Duodenal mucosa (tissue), 2 donors: ENCODE measurements at regions not wholly inside any gene's neighbourhood (a gene's known extent, or its start where the extent isn't known, plus 50 kb on each side); places are given as distances from the start of the nearest gene placed in this dataset.

Source experiments
- H3K27ac ChIP-seq: one replicate; pipeline ENCODE4 v1.7.0; 2013; ENCODE audit warnings: low read depth, low read length
- H3K27me3 ChIP-seq, 2 donors: one replicate each; pipeline ENCODE4 v1.7.0; 2013; ENCODE audit warnings: low read length in 2 of 2, control low read depth in 1 of 2; ENCODE audit not compliant: insufficient read depth in 2 of 2, control insufficient read depth in 1 of 2
- H3K36me3 ChIP-seq, 2 donors: one replicate each; pipeline ENCODE4 v1.7.0; 2013; ENCODE audit warnings: low read length in 2 of 2, control low read depth in 1 of 2; ENCODE audit not compliant: insufficient read depth in 2 of 2, control insufficient read depth in 1 of 2
- H3K4me1 ChIP-seq, 2 donors: one replicate each; pipeline ENCODE4 v1.7.0; 2013; ENCODE audit warnings: low read length in 2 of 2, control low read depth in 1 of 2; ENCODE audit not compliant: insufficient read depth in 2 of 2, control insufficient read depth in 1 of 2
- H3K4me3 ChIP-seq, 2 donors: one replicate each; pipeline ENCODE4 v1.7.0; 2013; ENCODE audit warnings: low read length in 2 of 2, low read depth in 1 of 2
- H3K9ac ChIP-seq, 2 donors: one replicate each; pipeline ENCODE4 v1.7.0; 2013; ENCODE audit warnings: low read length in 2 of 2, low read depth in 1 of 2
- H3K9me3 ChIP-seq, 2 donors: one replicate each; pipeline ENCODE4 v1.7.0; 2013; ENCODE audit warnings: low read length in 2 of 2, control low read depth in 1 of 2; ENCODE audit not compliant: control insufficient read depth in 1 of 2

DNA sequence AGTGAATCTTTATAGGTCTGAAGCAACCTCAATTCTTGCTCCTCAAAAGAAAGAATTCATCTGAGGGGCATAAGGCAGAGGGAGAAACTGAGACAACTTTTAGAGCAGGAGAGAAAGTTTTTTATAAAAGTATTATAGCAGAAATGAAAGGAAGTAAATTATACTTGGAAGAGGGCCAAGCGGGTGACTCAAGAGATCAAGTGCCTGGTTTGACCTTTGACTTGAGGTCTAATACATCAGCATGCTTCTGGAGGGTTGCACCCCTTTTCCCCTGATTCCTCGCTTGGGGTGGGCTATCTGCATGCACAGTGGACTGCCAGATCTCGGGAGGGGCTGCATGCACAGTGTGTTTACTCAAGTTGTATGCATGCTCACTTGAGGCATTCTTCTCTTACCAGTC, 268.5 kb upstream of the LRATD1 start:
- H3K9ac ChIP-seq = no peak overlapping the region
- no peaks in the 10 kb centered on the region for H3K36me3 ChIP-seq
- peaks cover 18 to 30% of the 10 kb centered on the region in 2 donors for H3K4me1 ChIP-seq
- H3K4me3 ChIP-seq = peak overlapping the region in 1 of 2 donors; percentile 24
- no peaks in the 10 kb centered on the region for H3K9me3 ChIP-seq
- no peaks in the 10 kb centered on the region for H3K27me3 ChIP-seq
- no peak overlapping the region for H3K27ac ChIP-seq

DNA sequence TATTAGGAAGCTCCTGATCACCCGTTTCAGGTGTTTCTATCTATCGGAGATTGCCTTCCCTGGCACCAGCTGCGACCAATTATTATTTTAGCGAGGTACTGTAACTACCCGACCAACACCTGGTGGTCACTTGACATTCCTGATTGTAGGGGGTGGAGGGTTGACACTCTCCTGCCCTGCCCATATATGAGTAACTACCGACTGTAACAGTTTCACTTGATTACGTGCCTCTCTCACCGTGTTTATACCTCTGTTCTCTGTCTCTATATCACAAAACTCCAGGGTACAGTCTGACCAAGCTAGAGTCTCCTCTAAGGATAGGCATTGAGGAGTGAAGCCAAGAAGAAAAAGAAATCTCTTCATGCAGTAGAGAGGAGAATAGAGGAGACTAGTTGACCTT, 268.0 kb upstream of the LRATD1 start:
- Histone ChIP-seq H3K27me3 (no peaks in the 10 kb centered on the region), H3K4me3 (peak overlapping the region in 1 of 2 donors; percentile 24), H3K9me3 (no peaks in the 10 kb centered on the region), H3K9ac (no peak overlapping the region), H3K27ac (no peak overlapping the region), H3K4me1 (peaks cover 18 to 30% of the 10 kb centered on the region in 2 donors), H3K36me3 (no peaks in the 10 kb centered on the region)

DNA sequence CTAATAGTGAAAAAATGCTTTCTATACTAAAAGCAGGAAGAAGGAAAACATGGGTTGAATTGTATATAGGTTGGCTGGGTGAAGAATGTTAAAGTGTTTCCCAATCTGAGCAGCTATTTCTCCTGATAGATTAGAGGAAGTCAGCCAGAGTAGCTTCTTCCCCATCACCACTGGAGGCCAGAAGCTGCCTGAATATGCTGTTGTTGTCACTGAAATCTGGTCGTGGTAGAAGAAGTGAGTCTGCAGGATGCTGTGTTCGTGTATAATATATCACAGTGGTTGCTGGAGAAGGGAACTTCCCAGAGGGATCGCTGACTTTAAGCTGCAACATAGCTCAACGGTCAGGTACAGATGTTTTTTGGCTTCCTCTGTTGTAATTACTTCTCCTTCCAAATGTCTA, 247.5 kb upstream of the LRATD1 start:
- H3K9ac ChIP-seq = no peak overlapping the region
- no peaks in the 10 kb centered on the region for H3K36me3 ChIP-seq
- H3K27ac ChIP-seq = no peak overlapping the region
- H3K4me1 ChIP-seq = no peaks in the 10 kb centered on the region
- no peak overlapping the region for H3K4me3 ChIP-seq
- no peaks in the 10 kb centered on the region for H3K27me3 ChIP-seq
- no peaks in the 10 kb centered on the region for H3K9me3 ChIP-seq

DNA sequence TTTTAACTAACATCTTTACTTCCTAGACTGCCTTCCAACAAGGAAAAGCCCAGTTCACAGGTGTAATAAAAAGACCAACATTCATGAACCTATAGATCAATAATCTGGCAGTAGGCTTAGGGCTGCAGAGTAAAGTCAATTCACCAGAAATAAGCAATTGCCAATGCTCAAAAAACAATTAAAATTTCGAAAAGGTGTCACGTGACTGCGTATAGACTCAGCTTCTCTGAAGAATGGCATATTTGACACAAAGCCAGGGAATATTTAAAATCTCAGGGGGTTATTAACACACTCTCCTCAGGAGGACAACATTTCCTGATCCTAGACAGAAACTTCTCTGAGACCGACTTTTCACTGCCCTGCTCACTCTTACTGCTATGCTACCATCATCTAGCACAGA, 245.2 kb upstream of the LRATD1 start:
- no peak overlapping the region for H3K27ac ChIP-seq

DNA sequence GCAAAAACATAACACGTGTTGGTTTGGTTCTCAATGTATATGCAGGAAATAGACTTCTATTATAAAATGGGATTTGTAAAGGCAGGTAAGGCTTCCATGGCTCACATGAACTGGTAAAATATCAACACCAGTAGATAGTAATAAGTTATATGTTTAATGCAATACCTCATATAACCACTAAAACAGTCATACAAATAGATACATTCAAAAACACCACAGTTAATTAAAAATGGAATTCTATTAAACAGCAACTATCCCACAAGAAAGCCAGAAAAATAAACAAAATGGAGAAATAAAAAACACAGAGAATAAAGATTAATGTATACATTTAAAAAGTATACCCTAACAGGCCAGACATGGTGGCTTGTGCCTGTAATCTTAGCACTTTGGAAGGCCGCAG, 243.8 kb upstream of the LRATD1 start:
- no peaks in the 10 kb centered on the region for H3K9me3 ChIP-seq
- no peaks in the 10 kb centered on the region for H3K27me3 ChIP-seq
- no peaks in the 10 kb centered on the region for H3K36me3 ChIP-seq
- no peak overlapping the region for H3K9ac ChIP-seq
- H3K4me3 ChIP-seq = no peak overlapping the region
- no peaks in the 10 kb centered on the region for H3K4me1 ChIP-seq
- no peak overlapping the region for H3K27ac ChIP-seq

More for the DNA sequence above, 245.2 kb upstream of the LRATD1 start:
- Histone ChIP-seq H3K36me3 (no peaks in the 10 kb centered on the region), H3K4me3 (no peak overlapping the region), H3K4me1 (no peaks in the 10 kb centered on the region), H3K9me3 (no peaks in the 10 kb centered on the region), H3K27me3 (no peaks in the 10 kb centered on the region), H3K9ac (no peak overlapping the region)

- Histone ChIP-seq H3K36me3 (no peaks in the 10 kb centered on the region), H3K9ac (no peak overlapping the region), H3K4me3 (no peak overlapping the region), H3K27me3 (no peaks in the 10 kb centered on the region), H3K27ac (no peak overlapping the region), H3K9me3 (no peaks in the 10 kb centered on the region), H3K4me1 (peaks cover under 1 to 11% of the 10 kb centered on the region in 2 donors)
Observed at GRCh38 chr2:14396533-14397083, 235.9 kb upstream of the LRATD1 start.

DNA sequence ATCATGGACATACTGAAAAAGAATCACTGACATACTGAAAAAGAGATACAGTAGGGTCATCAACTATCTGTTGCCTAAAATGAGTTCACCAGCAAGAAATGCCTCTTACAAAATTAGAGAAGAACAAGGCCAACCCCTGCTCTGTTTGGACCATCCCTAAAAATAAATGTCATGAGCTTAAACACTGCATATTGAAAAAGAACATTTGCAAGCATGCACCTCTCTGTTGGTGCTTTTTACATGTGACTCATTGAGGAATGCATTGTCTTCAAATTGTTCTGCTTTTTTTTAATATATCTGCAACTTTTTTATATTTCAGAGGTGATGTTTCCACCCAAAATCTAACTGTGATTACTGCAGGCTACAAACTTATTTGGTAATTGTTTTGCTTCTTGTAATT, 233.9 kb upstream of the LRATD1 start:
- Histone ChIP-seq H3K4me3 (no peak overlapping the region), H3K4me1 (peaks cover 5 to 16% of the 10 kb centered on the region in 2 donors), H3K27ac (no peak overlapping the region), H3K27me3 (no peaks in the 10 kb centered on the region), H3K9me3 (no peaks in the 10 kb centered on the region), H3K9ac (no peak overlapping the region), H3K36me3 (no peaks in the 10 kb centered on the region)

- H3K36me3 ChIP-seq = no peaks in the 10 kb centered on the region
- H3K27me3 ChIP-seq = no peaks in the 10 kb centered on the region
- H3K27ac ChIP-seq = no peak overlapping the region
- H3K4me1 ChIP-seq = peaks cover 5 to 16% of the 10 kb centered on the region in 2 donors
- H3K9ac ChIP-seq = no peak overlapping the region
- H3K4me3 ChIP-seq = no peak overlapping the region
- H3K9me3 ChIP-seq = no peaks in the 10 kb centered on the region
Observed at GRCh38 chr2:14401873-14402272, 230.6 kb upstream of the LRATD1 start.

GRCh38 chr2:14408695-14409094, 223.8 kb upstream of the LRATD1 start:
- Histone ChIP-seq H3K36me3 (no peaks in the 10 kb centered on the region), H3K4me3 (no peak overlapping the region), H3K27ac (no peak overlapping the region), H3K4me1 (no peaks in the 10 kb centered on the region), H3K9me3 (no peaks in the 10 kb centered on the region), H3K27me3 (no peaks in the 10 kb centered on the region), H3K9ac (no peak overlapping the region)

GRCh38 chr2:14417551-14417950, 215.0 kb upstream of the LRATD1 start:
- no peaks in the 10 kb centered on the region for H3K27me3 ChIP-seq
- H3K9ac ChIP-seq = no peak overlapping the region
- no peaks in the 10 kb centered on the region for H3K9me3 ChIP-seq
- no peak overlapping the region for H3K4me3 ChIP-seq
- no peaks in the 10 kb centered on the region for H3K4me1 ChIP-seq
- H3K27ac ChIP-seq = no peak overlapping the region
- no peaks in the 10 kb centered on the region for H3K36me3 ChIP-seq

- no peaks in the 10 kb centered on the region for H3K9me3 ChIP-seq
- no peak overlapping the region for H3K27ac ChIP-seq
- H3K9ac ChIP-seq = no peak overlapping the region
- H3K4me1 ChIP-seq = peaks cover 0 to 4% of the 10 kb centered on the region in 2 donors
- H3K27me3 ChIP-seq = no peaks in the 10 kb centered on the region
- H3K36me3 ChIP-seq = no peaks in the 10 kb centered on the region
- H3K4me3 ChIP-seq = no peak overlapping the region
Observed at GRCh38 chr2:14418115-14418514, 214.4 kb upstream of the LRATD1 start.
